Right lung (tissue), 2 donors: ENCODE measurements at regions not wholly inside any gene's neighbourhood (a gene's known extent, or its start where the extent isn't known, plus 50 kb on each side); places are given as distances from the start of the nearest gene placed in this dataset.

Experiments
- DNase-seq, 2 donors: peaks; one replicate each; pipeline ENCODE4 v3.0.0-alpha.2; 2013

DNA sequence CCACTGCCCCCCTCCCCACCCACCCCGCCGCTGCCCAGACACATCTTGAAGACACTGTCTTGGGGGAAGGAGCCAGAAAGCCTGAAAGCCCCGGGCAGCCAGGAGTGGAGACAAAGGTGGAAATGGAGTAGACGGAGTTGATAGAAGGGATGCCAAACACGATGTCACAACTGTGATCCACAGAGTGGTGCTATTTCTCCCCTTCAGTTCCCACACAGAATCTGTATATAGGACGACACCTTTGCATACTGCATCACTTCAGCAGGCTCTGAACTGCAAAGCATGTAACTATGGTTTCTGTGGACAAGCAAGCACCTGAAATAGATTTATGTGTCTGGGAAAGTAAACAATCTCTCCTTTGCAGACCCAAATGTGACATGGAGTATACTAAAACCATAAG, 56.4 kb upstream of the F13A1 start:
- no peak for DNase-seq

DNA sequence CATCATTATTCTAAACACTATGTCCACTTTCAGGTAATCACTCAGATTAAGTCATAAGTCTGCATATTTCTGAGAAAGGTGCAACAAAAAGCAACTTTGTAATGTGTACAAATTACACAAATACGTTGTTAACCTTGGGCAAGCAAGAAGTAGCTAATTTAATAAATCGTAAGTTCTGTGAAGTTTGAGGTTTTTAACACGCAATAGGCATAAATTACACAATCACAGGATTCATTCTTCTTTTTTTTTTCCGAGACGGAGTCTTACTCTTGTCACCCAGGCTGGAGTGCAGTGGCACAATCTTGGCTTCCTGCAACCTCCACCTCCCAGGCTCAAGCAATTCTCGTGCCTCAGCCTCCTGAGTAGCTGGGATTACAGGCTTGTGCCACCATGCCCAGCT, 57.2 kb upstream of the F13A1 start:
- DNase-seq = no peak

DNA sequence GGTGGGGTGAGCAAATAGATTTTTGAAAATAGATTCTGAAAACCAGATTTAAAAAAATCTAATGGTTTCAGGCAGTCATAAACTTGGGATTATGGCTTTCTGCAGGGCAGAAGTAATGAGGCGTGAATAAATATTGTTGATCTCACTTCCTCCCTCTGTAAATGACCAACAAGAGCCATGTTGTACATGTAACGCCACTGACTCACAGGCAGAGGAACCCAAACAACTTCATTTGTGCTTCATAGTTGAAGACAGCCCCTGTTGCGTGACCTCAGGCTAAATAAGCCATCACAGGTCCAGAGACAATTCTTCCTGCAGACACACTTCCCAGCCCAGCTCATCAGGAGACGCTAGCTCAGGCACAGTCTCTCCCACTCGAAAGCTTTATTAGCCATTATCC, 59.1 kb upstream of the F13A1 start:
- DNase-seq = no peak

DNA sequence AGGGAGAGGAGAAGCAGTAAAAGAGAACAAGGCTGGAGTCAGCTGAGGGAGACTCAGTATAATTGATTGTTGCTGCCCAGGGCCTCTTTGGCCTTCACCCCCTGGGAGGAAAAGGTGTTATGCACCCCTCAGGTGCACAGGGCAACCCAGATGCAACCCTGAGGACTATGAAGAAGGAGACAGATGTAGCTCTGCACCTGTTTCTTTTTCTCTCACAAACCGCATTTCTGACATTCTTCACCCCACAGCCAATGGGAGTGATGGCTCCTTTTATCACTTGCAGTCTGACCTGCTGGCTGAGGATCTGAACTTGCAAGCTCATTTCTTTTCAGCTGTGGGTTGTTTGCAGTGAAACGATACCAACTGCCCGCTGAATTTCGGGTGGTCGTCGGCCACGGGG, 64.1 kb upstream of the F13A1 start:
- no peak for DNase-seq

DNA sequence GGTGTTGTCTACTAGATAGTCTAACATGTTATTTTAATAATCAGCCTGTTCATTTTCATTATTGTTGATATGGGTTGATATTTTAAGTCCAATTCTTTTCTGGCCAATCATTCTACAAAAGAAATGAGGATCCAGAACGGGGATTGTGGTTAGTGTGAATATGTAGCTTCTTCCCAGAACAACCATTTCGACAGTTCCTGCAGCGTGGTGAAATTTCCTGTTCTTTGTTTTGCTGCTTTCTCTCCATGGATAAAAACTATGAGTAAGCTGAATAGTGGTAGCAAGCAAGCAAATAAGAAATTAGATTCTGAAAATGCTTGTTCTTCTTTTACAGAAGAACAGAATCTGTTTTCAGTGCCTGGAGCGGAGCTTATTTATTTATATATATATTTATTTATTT, 65.5 kb upstream of the F13A1 start:
- no peak for DNase-seq

DNA sequence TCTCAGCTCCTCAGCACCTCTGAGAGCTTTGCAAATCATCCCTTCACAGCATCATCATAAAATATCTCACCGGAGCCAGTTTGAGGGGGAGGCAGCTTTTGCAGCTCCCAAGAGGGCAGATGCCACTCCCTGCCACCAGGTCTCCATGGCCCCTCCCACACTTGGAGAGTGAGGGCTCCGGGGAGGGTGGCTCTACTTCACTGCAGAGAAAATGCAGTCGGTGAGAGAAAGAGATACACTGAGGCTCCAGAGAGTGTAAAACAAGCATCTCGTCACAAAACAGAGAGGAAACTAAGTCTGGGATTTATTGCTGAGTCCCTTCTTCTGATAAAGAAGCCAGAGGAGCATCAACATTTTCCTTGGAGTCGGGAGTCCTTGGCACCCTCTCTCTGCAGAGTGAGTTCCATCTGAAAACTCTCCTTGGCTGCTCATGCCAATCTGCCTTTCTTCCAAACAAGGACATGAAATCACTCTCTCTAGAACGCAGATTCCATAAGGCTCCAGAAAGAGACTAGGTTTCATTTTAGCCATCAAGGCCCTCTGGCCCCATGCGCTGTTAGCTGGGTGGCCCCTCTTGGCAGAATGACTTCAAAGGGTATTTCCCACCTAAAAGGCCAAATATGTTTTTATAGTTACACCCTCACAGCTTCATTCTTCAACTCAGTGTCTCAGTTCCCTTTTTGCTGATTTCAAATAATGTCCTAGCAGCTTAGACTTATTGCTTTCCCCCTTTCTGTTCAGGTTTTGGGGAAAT, 70.6 kb upstream of the F13A1 start:
- DNase-seq = no peak

DNA sequence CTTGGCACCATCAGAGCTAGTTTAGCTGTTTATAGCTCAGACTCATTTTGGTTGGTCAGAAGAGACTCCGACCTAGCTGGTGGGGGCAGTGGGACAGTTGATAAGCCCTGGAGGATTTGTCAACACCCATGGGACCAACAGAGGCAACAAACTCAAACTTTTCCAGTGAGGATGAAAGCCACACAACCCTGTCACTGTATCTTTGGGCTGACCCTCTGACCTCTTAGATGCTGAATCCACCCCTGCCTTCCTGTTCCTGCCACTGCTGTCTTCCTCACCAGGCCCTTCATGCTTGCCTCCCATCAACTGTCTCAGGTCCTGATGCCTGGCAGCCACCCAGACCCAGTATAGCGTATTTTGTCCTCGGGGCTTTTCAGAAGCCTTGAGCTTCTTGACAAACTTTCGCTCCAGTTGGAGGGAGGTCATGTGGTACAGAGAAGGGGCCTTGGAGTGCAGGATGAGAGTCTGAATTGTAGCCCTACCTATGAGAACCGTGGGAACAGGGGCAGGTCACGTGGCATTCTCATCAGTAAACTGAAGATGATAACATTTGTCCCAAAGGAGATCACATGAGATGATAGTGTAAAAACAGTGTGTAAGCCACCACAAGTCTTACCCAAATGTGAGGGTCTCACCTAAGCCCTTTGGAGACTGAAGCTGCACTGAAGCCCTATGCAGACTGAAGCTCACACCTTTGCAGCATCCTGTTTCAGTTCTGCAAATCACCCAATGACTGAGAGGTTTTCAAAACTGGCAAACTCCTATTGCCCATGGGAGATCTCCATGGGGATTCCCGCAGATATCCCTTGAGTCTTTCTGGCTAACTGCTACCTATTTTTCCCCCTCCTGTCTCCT, 72.0 kb upstream of the F13A1 start:
- no peak for DNase-seq

DNA sequence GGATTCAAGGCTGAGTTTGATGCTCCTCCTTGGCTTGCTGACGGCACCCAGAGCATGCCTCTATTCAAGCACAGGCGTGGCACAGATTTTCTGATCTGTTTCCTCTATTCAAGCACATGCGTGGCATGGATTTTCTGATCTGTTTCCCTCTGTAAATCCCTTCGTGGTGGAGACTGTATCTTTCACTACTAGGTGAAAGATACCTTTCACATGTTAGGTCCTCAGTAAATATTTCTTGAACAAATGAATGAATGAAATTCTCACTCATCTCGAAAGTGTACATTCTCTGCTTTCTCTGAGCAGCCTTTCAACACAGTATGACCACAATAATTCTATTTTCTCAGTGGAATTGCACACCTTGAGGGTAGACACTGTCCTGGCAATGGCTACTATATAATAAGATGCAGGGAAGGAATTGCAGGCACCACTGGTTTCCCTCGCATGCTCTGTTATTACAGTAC, 72.6 kb upstream of the F13A1 start:
- no peak for DNase-seq

DNA sequence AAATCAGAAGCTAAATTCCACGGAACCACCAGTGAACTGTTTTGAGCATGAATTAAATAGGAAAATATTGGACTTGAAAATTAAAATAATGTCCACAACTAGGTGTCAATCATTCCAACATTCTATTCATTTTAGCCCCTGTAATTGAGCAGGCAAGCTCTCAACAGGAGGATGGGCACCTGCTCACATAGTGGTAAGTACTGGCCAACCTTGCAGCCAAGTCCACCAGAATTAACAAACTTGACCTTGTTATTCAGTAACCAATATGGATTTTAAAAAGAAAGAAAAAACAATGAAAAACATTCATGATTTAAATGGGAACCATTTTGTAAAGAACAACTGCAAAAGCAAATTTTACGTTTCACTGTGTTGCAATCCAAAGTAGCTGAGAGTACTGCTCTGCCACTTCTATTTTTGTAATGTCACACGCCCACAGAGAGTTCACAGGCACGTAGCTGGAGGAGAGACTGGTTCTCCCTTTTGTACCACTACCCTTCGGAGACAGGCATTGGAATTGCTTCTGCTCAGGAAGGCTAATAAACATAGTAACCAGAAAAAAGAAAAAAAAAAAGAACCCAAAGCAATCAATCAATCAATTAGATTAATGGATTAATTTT, 75.2 kb upstream of the F13A1 start:
- DNase-seq = peak in 1 of 2 donors; percentile 10

DNA sequence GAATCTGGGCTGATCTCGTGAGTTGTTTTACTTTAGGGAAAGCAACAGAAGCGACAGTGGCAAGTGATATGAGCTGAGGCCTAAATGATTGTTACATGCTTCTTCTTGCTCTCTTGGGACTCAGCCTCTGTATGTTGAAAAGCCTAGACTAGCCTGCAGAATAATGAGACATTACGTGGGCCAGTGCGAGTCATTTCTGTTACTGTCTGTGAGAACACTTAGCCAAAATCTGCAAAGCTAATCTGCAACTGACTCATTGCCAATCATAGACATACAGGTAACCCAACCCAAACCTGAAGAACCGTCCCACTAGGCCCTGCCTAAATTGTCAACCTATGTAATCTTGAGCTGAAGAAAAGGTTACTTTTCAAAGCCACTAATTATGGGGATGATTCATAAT, 77.4 kb upstream of the F13A1 start:
- no peak for DNase-seq

DNA sequence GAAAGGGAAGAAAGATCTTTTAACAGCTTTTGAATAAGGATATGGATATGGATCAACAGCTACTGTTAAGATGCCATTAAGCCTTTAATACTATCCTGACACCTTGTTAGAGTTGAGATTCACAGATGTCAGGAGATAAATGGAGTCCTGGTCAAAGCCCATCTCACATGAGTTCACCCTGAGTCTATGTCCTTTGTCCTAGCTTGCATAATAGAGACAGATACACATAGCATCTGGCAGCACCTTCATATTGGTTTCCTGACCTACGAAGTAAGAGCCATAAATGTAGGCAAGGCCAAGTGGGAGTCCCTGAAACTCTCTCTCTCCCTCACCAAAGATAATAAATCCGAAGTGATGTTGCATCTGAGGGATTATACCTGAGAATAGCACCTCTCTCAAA, 79.1 kb upstream of the F13A1 start:
- no peak for DNase-seq

DNA sequence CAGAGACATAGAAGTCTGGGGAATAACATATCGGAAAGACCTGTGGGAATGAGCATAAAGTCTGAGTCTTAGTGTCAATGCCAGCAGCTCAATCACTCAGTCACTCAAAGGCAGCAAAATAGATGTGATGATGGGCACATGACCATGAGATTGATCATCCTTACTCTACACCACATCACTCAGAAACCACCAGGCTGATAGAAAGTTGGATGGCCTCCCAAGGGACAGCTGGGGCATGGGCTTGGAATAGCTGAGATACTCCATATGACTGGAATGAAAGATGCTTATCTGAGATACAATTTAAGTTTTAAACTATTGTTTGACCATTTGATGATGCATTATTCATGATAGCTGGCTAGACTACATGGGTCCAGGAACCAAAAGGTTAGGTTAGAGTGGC, 80.9 kb upstream of the F13A1 start:
- DNase-seq = no peak

DNA sequence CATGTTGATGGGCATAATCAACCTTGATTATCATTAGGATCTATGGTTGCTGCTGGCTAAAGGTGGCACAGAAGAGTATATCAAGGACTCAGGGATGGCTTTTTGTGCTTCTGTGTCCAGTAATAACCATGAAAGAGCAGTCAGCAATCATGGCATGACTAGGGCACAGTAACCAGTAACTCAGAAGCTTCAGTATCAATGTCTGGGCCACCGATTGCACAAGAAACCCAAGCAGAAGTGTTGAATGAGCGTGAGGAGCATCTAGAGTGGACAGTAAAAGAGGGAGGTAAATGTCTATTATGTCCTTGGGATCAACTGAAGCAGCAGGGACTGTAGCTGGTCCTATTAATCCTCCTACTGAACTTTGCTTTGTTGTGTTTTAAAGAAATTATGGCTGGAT, 81.5 kb upstream of the F13A1 start:
- DNase-seq = no peak

DNA sequence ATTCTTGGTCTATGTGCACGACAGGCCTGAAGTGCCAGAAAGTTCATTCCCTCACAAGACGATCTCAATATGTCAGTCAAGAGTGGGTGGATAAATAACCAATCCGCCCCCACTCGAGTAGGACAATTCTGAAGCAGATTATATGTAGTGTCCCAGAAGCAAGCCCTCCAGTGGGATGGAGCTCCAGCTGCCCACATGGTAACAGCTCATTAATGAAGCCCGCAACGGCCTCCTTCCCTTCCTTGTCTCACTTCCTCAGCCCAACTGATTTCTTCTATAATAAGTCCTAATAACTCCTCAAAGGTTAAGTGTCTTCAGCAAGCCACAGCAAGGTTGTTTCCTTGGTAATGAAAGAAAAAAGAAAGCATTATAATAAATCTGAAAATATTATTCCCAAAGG, 82.1 kb upstream of the F13A1 start:
- no peak for DNase-seq

DNA sequence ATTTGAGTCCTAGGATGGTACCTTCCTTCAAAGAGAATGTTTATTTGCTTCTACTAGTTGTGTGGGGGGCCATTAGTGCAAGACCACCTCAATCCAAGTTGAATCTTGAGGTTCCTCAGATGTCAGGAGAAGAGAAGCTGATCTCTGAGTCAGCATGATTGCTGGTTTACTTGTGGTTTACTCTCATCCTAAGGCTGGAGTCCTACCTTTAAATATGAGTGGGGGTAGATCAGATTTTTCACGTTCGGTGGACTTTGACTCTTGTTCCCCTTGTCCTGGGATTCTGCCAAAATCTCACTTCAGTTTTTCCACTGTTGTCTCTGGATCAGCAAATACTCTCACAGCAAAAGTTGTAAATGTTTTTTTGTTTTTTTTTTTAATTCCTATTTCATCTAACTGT, 84.6 kb upstream of the F13A1 start:
- DNase-seq = no peak

DNA sequence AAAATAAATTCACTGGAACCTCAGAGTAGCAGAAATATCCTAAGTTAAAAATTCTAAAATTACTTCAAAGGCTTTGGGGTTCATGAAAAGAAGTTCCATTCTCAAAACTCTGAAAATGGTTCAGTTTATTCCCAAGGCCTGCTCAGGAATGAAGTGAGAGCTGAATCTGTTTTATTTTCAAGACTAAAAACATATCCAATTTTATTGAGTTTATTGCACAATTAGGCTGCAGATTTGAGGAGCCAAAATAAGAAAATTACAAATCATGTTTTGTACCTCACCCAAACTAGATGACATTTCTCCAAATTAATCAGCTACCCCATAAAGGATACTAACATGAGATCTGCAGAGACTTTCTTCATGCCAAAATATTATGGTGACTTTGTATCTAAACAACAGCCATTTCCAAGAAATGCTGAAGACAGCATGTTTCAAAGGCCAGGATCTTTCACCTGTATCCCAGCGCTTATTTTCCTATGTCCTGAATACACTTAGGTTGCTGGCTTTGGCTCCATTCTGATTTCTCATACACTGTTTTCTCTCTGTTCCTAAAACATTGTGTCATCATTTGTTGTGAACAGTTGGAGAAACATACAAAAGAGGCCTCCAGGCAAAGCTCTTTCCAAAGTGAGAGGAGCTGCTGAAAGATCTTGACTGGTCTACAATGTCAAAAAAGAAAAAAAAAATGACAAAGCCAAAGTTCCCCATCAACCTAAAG, 85.7 kb upstream of the F13A1 start:
- no peak for DNase-seq

DNA sequence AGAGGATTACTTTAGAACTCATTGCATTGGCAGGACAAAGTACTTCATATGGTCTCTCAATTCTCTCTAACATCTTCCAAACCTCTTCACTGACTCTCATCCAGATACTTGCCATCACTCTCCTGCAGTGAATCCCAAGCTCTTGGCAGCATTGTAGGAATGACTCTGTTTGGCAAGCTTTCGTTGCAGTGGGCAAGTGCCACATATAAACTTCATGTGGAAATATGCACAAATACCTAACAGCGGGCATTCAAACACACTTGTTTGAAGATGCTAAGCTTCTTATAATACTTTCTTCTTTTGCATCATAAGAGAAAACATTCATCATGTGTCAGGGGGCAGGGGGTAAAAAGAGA, 86.2 kb upstream of the F13A1 start:
- DNase-seq = no peak

DNA sequence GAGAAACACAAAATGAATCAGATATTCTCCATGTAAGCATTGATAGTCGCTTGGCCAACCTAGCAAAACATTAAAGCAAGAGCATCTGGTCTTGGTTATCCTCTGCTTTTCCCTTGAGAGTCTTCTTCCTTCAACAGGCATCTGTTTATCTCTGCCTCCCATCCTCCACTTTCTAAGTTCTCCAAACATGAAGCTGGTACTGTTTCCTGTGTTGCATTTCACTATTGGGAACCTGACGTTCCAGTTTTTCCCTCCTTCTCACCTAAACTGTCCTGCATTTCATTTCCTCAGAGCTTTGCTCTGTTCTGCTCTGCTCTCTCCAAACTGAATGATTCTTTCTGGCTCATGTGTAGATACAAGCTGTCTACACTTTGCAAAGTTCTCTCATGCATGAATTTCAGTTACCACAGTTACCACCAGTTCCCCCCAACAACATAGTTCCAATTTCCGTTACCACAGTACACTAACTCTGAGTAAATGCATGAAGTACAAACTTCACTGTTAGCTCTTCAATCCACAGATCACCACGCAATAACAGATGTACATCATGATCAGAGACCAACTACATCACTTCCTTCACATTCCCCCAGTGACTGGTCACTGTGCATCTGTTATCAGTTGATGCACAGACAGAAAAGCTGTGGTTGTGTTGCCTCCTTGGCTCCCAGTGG, 86.7 kb upstream of the F13A1 start:
- no peak for DNase-seq

DNA sequence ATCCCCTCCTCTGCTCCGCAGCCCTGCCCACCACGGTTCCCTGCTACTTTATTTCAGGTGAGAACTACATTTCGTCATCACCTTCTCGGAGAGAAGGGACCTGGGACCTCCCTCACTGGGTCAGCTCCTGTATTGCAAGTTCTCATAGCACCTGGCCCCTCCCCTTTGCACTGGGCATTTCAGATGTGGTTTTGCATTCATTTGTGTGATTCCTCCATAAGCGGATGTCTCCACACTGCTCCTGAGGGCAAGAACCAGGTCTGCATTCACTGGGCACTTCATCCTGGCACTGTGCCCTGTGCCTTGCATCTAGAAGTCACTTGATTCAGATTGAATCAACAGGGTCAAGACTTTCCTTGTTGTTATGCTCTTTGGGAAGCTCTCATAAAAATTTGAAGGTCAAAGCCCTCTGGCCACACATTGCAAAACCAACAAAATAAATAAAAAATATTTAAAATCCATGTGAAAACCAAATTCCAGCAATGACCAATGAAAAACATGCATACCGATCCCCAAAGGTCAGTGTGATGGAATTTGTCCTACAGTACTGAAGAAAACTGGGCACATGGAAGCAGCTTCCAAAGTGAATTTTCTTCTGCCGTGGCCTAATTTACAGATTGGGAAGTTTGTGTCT, 89.1 kb upstream of the F13A1 start:
- no peak for DNase-seq

DNA sequence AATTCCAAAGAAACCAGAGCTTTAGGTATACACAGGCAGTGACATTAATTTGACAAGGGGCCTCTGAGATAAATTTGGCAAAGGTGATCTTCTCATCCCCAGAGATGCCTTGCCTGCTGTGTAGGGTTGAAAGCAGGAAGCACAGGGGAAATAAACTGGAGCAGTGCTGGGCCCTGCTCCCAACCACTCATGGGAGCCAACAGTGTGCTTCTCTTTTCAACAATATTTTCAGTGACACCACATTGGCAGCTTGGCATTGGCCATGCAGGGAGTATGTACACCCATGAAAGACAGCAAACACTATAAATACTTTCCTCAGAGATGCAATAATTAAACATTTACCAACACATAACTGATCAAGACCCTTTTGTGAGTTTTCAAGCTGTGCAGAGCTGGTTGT, 90.7 kb upstream of the F13A1 start:
- DNase-seq = no peak

DNA sequence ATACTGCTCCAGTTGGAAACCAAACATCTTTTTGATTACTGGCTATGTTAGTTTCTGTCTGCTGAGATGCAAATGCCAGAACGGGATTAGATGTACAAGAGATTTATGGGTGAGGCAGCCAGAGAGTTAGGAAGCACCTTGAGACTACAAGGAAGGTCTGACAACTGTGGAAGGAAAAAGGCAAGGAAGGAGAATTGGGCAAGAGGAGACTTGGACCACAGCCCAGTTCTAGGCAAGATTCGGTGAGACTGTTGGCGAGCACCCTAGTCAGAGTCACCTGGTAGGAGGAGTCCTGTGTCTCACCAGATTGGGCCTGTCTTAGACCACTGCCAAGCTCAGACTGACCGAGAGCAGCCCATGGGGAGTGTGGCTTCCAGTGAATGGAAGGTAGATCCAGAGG, 91.8 kb upstream of the F13A1 start:
- DNase-seq = no peak
